ENCODE measurements at regions not wholly inside any gene's neighbourhood (a gene's known extent, or its start where the extent isn't known, plus 50 kb on each side); places are given as distances from the start of the nearest gene placed in this dataset.

GRCh38 chr18:51907687-51908597 lies 432.1 kb upstream of the DCC start:
- Histone ChIP-seq H3K27ac (replicated peaks) (no peak overlapping the region), H3K4me3 (replicated peaks; ENCODE audit: insufficient read depth, low read length) (no peak overlapping the region), H3K27me3 (ENCODE audit: insufficient read depth, poor library complexity, severe bottlenecking) (no peaks in the 10 kb centered on the region)
- TF ChIP-seq CTCF (IDR thresholded peaks at IDR 0.05; ENCODE audit: insufficient read depth, low read length): no peak
- TF ChIP-seq POLR2AphosphoS5 (IDR thresholded peaks at IDR 0.05; ENCODE audit: low read depth): no peak
- TF ChIP-seq SPI1 (IDR thresholded peaks at IDR 0.05; ENCODE audit: borderline replicate concordance, low read depth): no peak
- TF ChIP-seq GABPA (IDR thresholded peaks at IDR 0.05; ENCODE audit: low read depth): no peak
- no peak for TF ChIP-seq REST (IDR thresholded peaks at IDR 0.05; ENCODE audit: insufficient replicate concordance, low read depth)
- DNase-seq (ENCODE audit: low read depth in 1 of 2, low spot score in 1 of 2): no peak

- Histone ChIP-seq H3K27me3 (ENCODE audit: insufficient read depth, poor library complexity, severe bottlenecking) (no peaks in the 10 kb centered on the region), H3K4me3 (replicated peaks; ENCODE audit: insufficient read depth, low read length) (no peak overlapping the region), H3K27ac (replicated peaks) (no peak overlapping the region)
- TF ChIP-seq CTCF (IDR thresholded peaks at IDR 0.05; ENCODE audit: insufficient read depth, low read length) (no peak), SPI1 (IDR thresholded peaks at IDR 0.05; ENCODE audit: borderline replicate concordance, low read depth) (no peak), REST (IDR thresholded peaks at IDR 0.05; ENCODE audit: insufficient replicate concordance, low read depth) (no peak), GABPA (IDR thresholded peaks at IDR 0.05; ENCODE audit: low read depth) (no peak), POLR2AphosphoS5 (IDR thresholded peaks at IDR 0.05; ENCODE audit: low read depth) (no peak)
- DNase-seq (ENCODE audit: low read depth in 1 of 2, low spot score in 1 of 2): no peak
Measured at GRCh38 chr18:51908598-51908944, 431.4 kb upstream of the DCC start.

- TF ChIP-seq CTCF (IDR thresholded peaks at IDR 0.05; ENCODE audit: insufficient read depth, low read length) (no peak), REST (IDR thresholded peaks at IDR 0.05; ENCODE audit: insufficient replicate concordance, low read depth) (no peak), GABPA (IDR thresholded peaks at IDR 0.05; ENCODE audit: low read depth) (no peak), SPI1 (IDR thresholded peaks at IDR 0.05; ENCODE audit: borderline replicate concordance, low read depth) (no peak), POLR2AphosphoS5 (IDR thresholded peaks at IDR 0.05; ENCODE audit: low read depth) (no peak)
- DNase-seq (ENCODE audit: low read depth in 1 of 2, low spot score in 1 of 2): no peak
- no peak overlapping the region for H3K27ac ChIP-seq (replicated peaks)
- no peak overlapping the region for H3K4me3 ChIP-seq (replicated peaks; ENCODE audit: insufficient read depth, low read length)
- no peaks in the 10 kb centered on the region for H3K27me3 ChIP-seq (ENCODE audit: insufficient read depth, poor library complexity, severe bottlenecking)
Measured at GRCh38 chr18:51911584-51911983, 428.4 kb upstream of the DCC start.

All from HL-60 (cell line).